H1 (cell line): ENCODE measurements at regions not wholly inside any gene's neighbourhood (a gene's known extent, or its start where the extent isn't known, plus 50 kb on each side); places are given as distances from the start of the nearest gene placed in this dataset.

Source experiments
- ATF3 ChIP-seq: IDR thresholded peaks from 2 replicates; pipeline ENCODE4 v1.6.1; 2011; ENCODE audit warnings: low read depth, mild to moderate bottlenecking, low read length; ENCODE audit not compliant: insufficient read depth
- RBBP5 ChIP-seq: IDR thresholded peaks from 2 replicates; pipeline ENCODE4 v1.7.1; 2012; ENCODE audit warnings: low read depth, mild to moderate bottlenecking, inconsistent platforms, low read length, moderate library complexity, borderline replicate concordance
- RFX5 ChIP-seq: IDR thresholded peaks from 2 replicates; pipeline ENCODE4 v1.6.1; 2011; ENCODE audit warnings: low read depth, low read length, improper control_type of control experiment, borderline replicate concordance
- RXRA ChIP-seq: IDR thresholded peaks from 2 replicates; pipeline ENCODE4 v1.6.1; 2011; ENCODE audit warnings: low read depth, mild to moderate bottlenecking, low read length, moderate library complexity; ENCODE audit not compliant: insufficient read depth
- SAP30 ChIP-seq: fragments of 300-600 bp; sonication (generic); IDR thresholded peaks from 2 replicates; pipeline ENCODE4 v1.7.1; 2012; ENCODE audit warnings: low read length, moderate library complexity, mild to moderate bottlenecking, inconsistent platforms; ENCODE audit not compliant: insufficient read depth, insufficient replicate concordance
- SIX5 ChIP-seq: IDR thresholded peaks from 2 replicates; pipeline ENCODE4 v1.6.1; 2011; ENCODE audit warnings: mild to moderate bottlenecking, low read depth, low read length

GRCh38 chr10:71127773-71128172 is 84.6 kb upstream of the UNC5B start (continued):
- TF ChIP-seq RXRA (no peak), ATF3 (no peak), SIX5 (no peak), RBBP5 (no peak), RFX5 (no peak), SAP30 (no peak)
